Ovary (tissue), 7 donors: ENCODE measurements at regions not wholly inside any gene's neighbourhood (a gene's known extent, or its start where the extent isn't known, plus 50 kb on each side); places are given as distances from the start of the nearest gene placed in this dataset.

ENCODE experiments used
- DNase-seq, 5 donors: peaks; one replicate each; pipeline ENCODE4 v3.0.0-alpha.2; 2019 to 2020
- H3K27ac ChIP-seq, 2 donors: fragments of 200-600 bp; one replicate each; pipeline versions ENCODE4 v1.5.1 to v1.8.0; 2019 to 2022
- H3K27me3 ChIP-seq: fragments of 200-600 bp; one replicate; pipeline ENCODE4 v1.8.0; 2022
- H3K36me3 ChIP-seq: fragments of 200-600 bp; sonication (generic); one replicate; pipeline ENCODE4 v1.5.1; 2019
- H3K4me1 ChIP-seq: one replicate; pipeline ENCODE4 v1.8.1; 2013; ENCODE audit warnings: mild to moderate bottlenecking, moderate library complexity; ENCODE audit not compliant: insufficient read depth
- H3K4me3 ChIP-seq: fragments of 200-600 bp; sonication (generic); one replicate; pipeline ENCODE4 v1.5.1; 2017
- H3K9me3 ChIP-seq, 2 donors: fragments of 200-600 bp in 1 of 2; sonication (generic) in 1 of 2; one replicate each; pipeline versions ENCODE4 v1.5.1 to v1.8.1; 2013 to 2019; ENCODE audit warnings: mild to moderate bottlenecking in 1 of 2, moderate library complexity in 1 of 2
- EP300 ChIP-seq: sonication (generic); formaldehyde crosslinking; IDR thresholded peaks from one replicate; pipeline ENCODE4 v1.6.1; 2017; ENCODE audit warnings: antibody characterized with exemption
- POLR2A ChIP-seq: fragments of 450-650 bp; IDR thresholded peaks from one replicate; pipeline ENCODE4 v1.6.1; 2017; ENCODE audit warnings: antibody characterized with exemption, mild to moderate bottlenecking, moderate library complexity
- WGBS, 3 donors: extraction: QIAGEN DNeasy Blood & Tissue Kit in 1 of 3; methylation state at CpG; one replicate each; pipeline versions ENCODE4 v1.1.5 to v1.1.7; 2013 to 2017; 5-methylcytosine and 5-hydroxymethylcytosine counted together
- intact Hi-C, 4 donors: fragments of 100-400 bp; cut with DNase I; formaldehyde crosslinking; loops; one replicate each; pipeline versions ENCODE4 v1.11.0 to v1.15.1; 2022 to 2023
- TF ChIP-seq, protein P1 (sequence below), 3 donors: fragments of 450-650 bp in 2 of 3; fragments of 200-600 bp in 1 of 3; IDR thresholded peaks; one replicate each; pipeline versions ENCODE4 v1.5.1 to v1.8.0; 2016 to 2022; ENCODE audit warnings: antibody characterized with exemption in 3 of 3, mild to moderate bottlenecking in 1 of 3
- donor health status: DM: no; HTN: no; CAD: no; lungs with moderate emphysema.
- donor health status: DM: no; HTN: no; CAD: no.
- donor health status: Bipolar disorder and iron deficiency.
- donor health status: DM: no; HTN: no; CAD: no.
- donor health status: DM: yes; HTN: yes; CAD: no.

DNA sequence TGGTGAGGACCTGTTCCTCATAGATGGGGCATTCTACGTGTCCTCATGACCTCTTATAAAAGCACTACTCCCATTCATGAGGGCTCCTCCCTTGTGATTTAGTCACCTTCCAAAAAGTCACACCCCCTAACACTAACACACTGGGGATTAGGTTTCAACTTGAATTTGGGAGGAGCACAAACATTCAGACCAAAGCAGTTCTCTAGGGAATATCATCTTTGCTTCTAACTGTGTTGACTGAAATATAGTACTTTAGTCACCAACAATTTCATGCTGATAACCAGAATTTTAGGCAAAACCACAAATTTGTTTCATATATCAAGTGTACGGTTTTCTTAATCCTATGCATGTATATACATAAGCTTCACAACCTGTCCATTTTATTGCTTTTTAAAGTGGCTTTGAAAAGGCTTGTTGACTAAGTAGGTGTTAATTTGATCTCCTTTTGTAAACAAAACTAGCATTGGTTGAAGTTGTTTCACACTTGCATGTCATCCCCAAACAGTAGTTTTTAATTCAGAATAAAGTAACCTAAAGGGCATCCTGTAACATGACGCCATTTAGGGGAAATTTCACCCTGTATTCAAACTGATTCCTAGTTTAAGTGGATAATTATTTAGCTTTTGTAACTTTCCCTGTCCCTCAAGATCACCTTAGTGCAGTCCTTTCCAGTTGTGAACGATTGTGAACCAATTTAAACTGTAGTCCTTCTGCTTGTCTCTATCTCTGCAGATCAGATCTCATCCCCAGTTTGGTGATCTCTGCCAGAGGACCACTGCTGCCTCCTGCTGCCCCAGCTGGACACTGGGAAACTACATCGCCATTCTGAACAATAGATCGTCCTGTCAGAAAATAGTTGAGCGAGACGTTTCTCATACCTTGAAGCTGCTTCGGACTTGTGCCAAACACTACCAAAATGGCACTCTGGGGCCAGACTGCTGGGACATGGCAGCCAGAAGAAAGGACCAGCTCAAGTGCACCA, 141.1 kb downstream of the TLR5 start:
- 91 to 94% (median 92%) methylated on average over 9 of the region's 9 CpGs for WGBS, 3 donors
- TF ChIP-seq, protein P1, sequence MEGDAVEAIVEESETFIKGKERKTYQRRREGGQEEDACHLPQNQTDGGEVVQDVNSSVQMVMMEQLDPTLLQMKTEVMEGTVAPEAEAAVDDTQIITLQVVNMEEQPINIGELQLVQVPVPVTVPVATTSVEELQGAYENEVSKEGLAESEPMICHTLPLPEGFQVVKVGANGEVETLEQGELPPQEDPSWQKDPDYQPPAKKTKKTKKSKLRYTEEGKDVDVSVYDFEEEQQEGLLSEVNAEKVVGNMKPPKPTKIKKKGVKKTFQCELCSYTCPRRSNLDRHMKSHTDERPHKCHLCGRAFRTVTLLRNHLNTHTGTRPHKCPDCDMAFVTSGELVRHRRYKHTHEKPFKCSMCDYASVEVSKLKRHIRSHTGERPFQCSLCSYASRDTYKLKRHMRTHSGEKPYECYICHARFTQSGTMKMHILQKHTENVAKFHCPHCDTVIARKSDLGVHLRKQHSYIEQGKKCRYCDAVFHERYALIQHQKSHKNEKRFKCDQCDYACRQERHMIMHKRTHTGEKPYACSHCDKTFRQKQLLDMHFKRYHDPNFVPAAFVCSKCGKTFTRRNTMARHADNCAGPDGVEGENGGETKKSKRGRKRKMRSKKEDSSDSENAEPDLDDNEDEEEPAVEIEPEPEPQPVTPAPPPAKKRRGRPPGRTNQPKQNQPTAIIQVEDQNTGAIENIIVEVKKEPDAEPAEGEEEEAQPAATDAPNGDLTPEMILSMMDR (IDR thresholded peaks at IDR 0.05): no peak
- TF ChIP-seq EP300 (no peak), POLR2A (no peak)
- Histone ChIP-seq H3K4me3 (no peak overlapping the region), H3K27me3 (no peaks in the 10 kb centered on the region), H3K9me3 (no peaks in the 10 kb centered on the region), H3K36me3 (no peaks in the 10 kb centered on the region), H3K27ac (no peak overlapping the region), H3K4me1 (no peaks in the 10 kb centered on the region)
- intact Hi-C loops: no loop called here
- no peak for DNase-seq

DNA sequence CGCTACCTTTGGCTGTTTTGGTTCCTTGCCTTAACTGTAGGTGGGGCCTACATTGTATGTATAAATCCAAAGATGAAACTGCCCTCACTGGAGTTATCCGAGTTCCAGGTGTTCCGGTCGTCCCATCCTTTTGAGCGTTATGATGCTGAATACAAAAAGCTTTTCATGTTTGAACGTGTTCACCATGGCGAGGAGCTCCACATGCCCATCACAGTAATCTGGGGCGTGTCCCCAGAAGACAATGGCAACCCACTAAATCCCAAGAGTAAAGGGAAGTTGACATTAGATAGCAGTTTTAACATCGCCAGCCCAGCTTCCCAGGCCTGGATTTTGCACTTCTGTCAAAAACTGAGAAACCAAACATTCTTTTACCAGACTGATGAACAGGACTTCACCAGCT, 139.5 kb downstream of the TLR5 start:
- intact Hi-C loops: no loop called here
- WGBS, 3 donors: 93 to 97% (median 96%) methylated on average over 9 of the region's 9 CpGs
- no peaks in the 10 kb centered on the region for H3K4me1 ChIP-seq

DNA sequence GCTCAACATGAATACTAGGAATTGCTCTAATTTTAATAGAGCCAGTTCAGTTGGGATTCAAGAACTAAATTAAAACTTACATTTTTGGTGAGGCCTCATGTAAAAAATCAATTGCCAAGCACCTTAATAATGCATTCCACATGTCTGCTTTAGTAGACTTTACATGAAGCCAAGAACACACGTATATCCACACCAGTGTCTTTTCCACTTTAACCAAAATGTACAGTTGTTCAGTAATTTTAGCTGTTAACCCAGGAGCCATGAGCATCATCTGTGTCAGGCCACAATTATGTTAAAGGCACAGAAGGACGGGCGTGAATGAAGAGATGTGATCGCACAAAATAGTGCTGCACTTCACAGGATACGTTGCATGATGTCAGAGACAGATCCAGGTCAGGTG, 136.7 kb downstream of the TLR5 start:
- TF ChIP-seq EP300: no peak
- no peak for TF ChIP-seq POLR2A
- DNase-seq: no peak
- Histone ChIP-seq H3K27me3 (no peaks in the 10 kb centered on the region), H3K36me3 (no peaks in the 10 kb centered on the region), H3K27ac (no peak overlapping the region), H3K4me1 (peaks cover 1% of the 10 kb centered on the region), H3K4me3 (no peak overlapping the region), H3K9me3 (no peaks in the 10 kb centered on the region)
- intact Hi-C loops: no loop called here
- WGBS, 3 donors: 93 to 97% (median 94%) methylated on average over 5 of the region's 5 CpGs

More for the DNA sequence above, 139.5 kb downstream of the TLR5 start:
- Histone ChIP-seq H3K4me3 (no peak overlapping the region), H3K36me3 (no peaks in the 10 kb centered on the region), H3K27me3 (no peaks in the 10 kb centered on the region), H3K27ac (no peak overlapping the region), H3K9me3 (no peaks in the 10 kb centered on the region)
- DNase-seq: no peak
- no peak for TF ChIP-seq POLR2A
- TF ChIP-seq EP300: no peak
- TF ChIP-seq, protein P1 (IDR thresholded peaks at IDR 0.05): no peak

DNA sequence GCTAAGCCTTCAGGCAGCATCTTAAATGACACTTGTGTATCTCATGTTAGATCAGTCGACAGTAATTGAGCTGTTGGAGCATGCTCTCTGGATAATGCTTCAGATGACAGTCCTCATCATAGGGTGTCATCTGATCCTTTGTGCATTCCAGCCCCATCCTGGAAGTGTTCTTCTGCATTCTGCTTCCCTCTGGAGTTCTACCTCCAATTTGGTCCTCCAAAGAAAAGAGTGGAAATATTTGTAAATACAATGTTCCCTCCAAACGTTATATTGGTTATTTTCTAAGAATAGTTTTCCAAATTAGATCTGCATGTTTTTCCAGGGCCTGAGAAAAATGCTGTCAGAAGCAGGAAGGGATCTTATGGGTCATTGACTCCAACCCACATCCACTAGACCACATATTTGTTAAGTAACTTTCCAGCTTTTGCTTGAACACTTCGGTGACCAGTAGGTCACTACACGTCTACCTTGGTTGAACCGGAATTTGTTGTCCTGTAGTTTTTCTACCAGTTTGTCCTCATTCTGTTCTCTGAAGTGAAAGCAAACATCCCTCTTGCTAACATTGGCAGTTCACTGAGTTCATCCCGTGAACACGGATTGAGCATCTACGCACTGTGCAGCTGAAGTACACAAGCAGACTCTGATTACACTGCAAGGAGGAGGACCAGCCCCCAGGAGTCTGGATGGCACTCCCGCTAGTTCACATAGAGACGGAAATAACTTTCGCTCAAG, 136.0 kb downstream of the TLR5 start:
- Histone ChIP-seq H3K9me3 (no peaks in the 10 kb centered on the region), H3K36me3 (no peaks in the 10 kb centered on the region), H3K4me1 (peaks cover 1% of the 10 kb centered on the region), H3K4me3 (no peak overlapping the region), H3K27me3 (no peaks in the 10 kb centered on the region), H3K27ac (no peak overlapping the region)
- TF ChIP-seq POLR2A (no peak), EP300 (no peak)
- TF ChIP-seq, protein P1 (IDR thresholded peaks at IDR 0.05): no peak
- no peak for DNase-seq
- 38 to 48% (median 39%) methylated on average over 11 of the region's 11 CpGs for WGBS, 3 donors
- intact Hi-C loops: no loop called here
